Astrocyte (in vitro differentiated cells and primary cell): ENCODE measurements at regions not wholly inside any gene's neighbourhood (a gene's known extent, or its start where the extent isn't known, plus 50 kb on each side); places are given as distances from the start of the nearest gene placed in this dataset.

Experiments
- CTCF ChIP-seq: IDR thresholded peaks from 2 replicates; pipeline ENCODE4 v1.5.1; 2011; ENCODE audit warnings: low read depth, mild to moderate bottlenecking, inconsistent platforms, low read length, moderate library complexity; ENCODE audit not compliant: insufficient read depth
- EZH2 ChIP-seq: IDR thresholded peaks from 2 replicates; pipeline ENCODE4 v1.6.1; 2012; ENCODE audit warnings: mild to moderate bottlenecking, low read length, inconsistent platforms; ENCODE audit not compliant: insufficient read depth

DNA sequence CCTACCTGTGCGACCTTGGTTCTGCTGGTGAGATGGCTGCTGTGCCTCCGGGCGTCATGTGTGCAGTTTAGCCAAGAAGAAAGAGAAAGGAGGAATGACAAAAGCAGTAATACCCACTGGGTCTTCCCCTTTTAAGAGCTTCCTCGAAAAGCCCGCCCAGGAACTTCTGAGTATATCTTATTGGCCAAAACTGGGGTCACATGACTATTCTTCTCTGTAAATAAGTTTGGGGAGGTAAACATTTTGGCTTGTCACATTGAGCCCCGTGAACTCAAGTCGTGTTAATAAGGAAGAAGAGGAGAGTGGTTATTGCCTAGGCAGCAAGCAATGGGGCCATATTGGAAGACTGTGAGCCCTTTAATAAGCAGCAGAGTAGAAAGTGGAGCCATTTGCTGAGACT lies 130.4 kb upstream of the ECI2 start:
- no peak for TF ChIP-seq CTCF
- no peak for TF ChIP-seq EZH2
